ENCODE measurements at regions not wholly inside any gene's neighbourhood (a gene's known extent, or its start where the extent isn't known, plus 50 kb on each side); places are given as distances from the start of the nearest gene placed in this dataset.

GRCh38 chr3:31249545-31249944 is 283.2 kb upstream of the STT3B start:
- no peaks in the 10 kb centered on the region for H3K36me3 ChIP-seq (ENCODE audit: insufficient read depth, low read length)
- H4K20me1 ChIP-seq (ENCODE audit: insufficient read depth, low read length, poor library complexity, severe bottlenecking): no peaks in the 10 kb centered on the region
- H3K4me2 ChIP-seq (ENCODE audit: low read depth, low read length, poor library complexity, severe bottlenecking): peak overlapping the region; percentile 54
- no peaks in the 10 kb centered on the region for H3K27me3 ChIP-seq (ENCODE audit: insufficient read depth, low read length, poor library complexity, severe bottlenecking)
- no peaks in the 10 kb centered on the region for H3K9me3 ChIP-seq (ENCODE audit: insufficient read depth, low read depth, low read length)
- no peaks in the 10 kb centered on the region for H3F3A ChIP-seq (ENCODE audit: low read depth)
- peaks cover 40% of the 10 kb centered on the region for H3K79me2 ChIP-seq (ENCODE audit: insufficient read depth, low read length)
- H3K4me1 ChIP-seq (ENCODE audit: insufficient read depth, low read length, poor library complexity, severe bottlenecking): peaks cover 84% of the 10 kb centered on the region
- no peak overlapping the region for H2AFZ ChIP-seq (ENCODE audit: low read length)
- H3K4me3 ChIP-seq (ENCODE audit: low read length, poor library complexity, severe bottlenecking): peak overlapping the region; percentile 20
- TF ChIP-seq EZH2phosphoT487 (IDR thresholded peaks at IDR 0.05; ENCODE audit: borderline replicate concordance) (no peak), CTCF (conservative IDR thresholded peaks at IDR 0.05; ENCODE audit: low read length) (no peak)
- H3K9me2 ChIP-seq (replicated peaks; ENCODE audit: low read depth, low read length): no peaks in the 10 kb centered on the region
- peak overlapping the region; percentile 15 for H3K9ac ChIP-seq (ENCODE audit: low read depth, low read length, poor library complexity, severe bottlenecking)

GRCh38 chr3:31250116-31250777 is 282.5 kb upstream of the STT3B start:
- Histone ChIP-seq H3K79me2 (ENCODE audit: insufficient read depth, low read length) (peaks cover 33% of the 10 kb centered on the region), H3K27me3 (ENCODE audit: insufficient read depth, low read length, poor library complexity, severe bottlenecking) (no peaks in the 10 kb centered on the region), H3F3A (ENCODE audit: low read depth) (no peaks in the 10 kb centered on the region), H3K4me2 (ENCODE audit: low read depth, low read length, poor library complexity, severe bottlenecking) (peak overlapping the region; percentile 54), H3K4me3 (ENCODE audit: low read length, poor library complexity, severe bottlenecking) (peak overlapping the region; percentile 20), H3K36me3 (ENCODE audit: insufficient read depth, low read length) (no peaks in the 10 kb centered on the region), H4K20me1 (ENCODE audit: insufficient read depth, low read length, poor library complexity, severe bottlenecking) (no peaks in the 10 kb centered on the region), H3K9me2 (replicated peaks; ENCODE audit: low read depth, low read length) (no peaks in the 10 kb centered on the region), H3K9ac (ENCODE audit: low read depth, low read length, poor library complexity, severe bottlenecking) (peak overlapping the region; percentile 15), H2AFZ (ENCODE audit: low read length) (no peak overlapping the region), H3K4me1 (ENCODE audit: insufficient read depth, low read length, poor library complexity, severe bottlenecking) (peaks cover 84% of the 10 kb centered on the region), H3K9me3 (ENCODE audit: insufficient read depth, low read depth, low read length) (no peaks in the 10 kb centered on the region)
- TF ChIP-seq EZH2phosphoT487 (IDR thresholded peaks at IDR 0.05; ENCODE audit: borderline replicate concordance): no peak
- TF ChIP-seq CTCF (conservative IDR thresholded peaks at IDR 0.05; ENCODE audit: low read length): no peak

DNA sequence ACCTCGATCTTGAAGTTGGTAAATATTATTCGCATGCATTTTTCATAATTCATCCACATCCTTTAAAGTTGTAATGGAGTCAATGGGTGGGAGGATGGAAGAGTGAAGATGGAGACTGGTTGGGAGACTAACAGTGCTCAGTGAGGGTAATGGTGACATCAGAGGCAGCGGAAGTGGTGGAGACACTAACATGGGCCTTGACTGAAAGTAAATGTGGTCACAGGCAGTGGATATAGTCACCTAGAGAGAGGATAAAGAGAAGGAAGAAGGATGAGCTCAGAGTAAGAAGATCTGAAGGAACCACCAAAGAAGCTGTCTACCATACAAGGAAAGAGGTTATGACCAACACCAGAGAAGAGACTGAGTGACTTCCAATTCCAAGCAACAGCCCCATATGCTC is 281.6 kb upstream of the STT3B start:
- peak overlapping the region; percentile 54 for H3K4me2 ChIP-seq (ENCODE audit: low read depth, low read length, poor library complexity, severe bottlenecking)
- TF ChIP-seq CTCF (conservative IDR thresholded peaks at IDR 0.05; ENCODE audit: low read length) (no peak), EZH2phosphoT487 (IDR thresholded peaks at IDR 0.05; ENCODE audit: borderline replicate concordance) (no peak)
- no peak overlapping the region for H2AFZ ChIP-seq (ENCODE audit: low read length)

More for the DNA sequence above, 281.6 kb upstream of the STT3B start:
- Histone ChIP-seq H3K4me3 (ENCODE audit: low read length, poor library complexity, severe bottlenecking) (no peak overlapping the region), H3F3A (ENCODE audit: low read depth) (no peaks in the 10 kb centered on the region), H3K36me3 (ENCODE audit: insufficient read depth, low read length) (no peaks in the 10 kb centered on the region), H3K9ac (ENCODE audit: low read depth, low read length, poor library complexity, severe bottlenecking) (no peak overlapping the region), H3K9me2 (replicated peaks; ENCODE audit: low read depth, low read length) (no peaks in the 10 kb centered on the region), H3K9me3 (ENCODE audit: insufficient read depth, low read depth, low read length) (no peaks in the 10 kb centered on the region), H3K79me2 (ENCODE audit: insufficient read depth, low read length) (peaks cover 27% of the 10 kb centered on the region), H3K4me1 (ENCODE audit: insufficient read depth, low read length, poor library complexity, severe bottlenecking) (peaks cover 84% of the 10 kb centered on the region), H3K27me3 (ENCODE audit: insufficient read depth, low read length, poor library complexity, severe bottlenecking) (no peaks in the 10 kb centered on the region), H4K20me1 (ENCODE audit: insufficient read depth, low read length, poor library complexity, severe bottlenecking) (no peaks in the 10 kb centered on the region)

Measured in Loucy (cell line).